ENCODE measurements at regions not wholly inside any gene's neighbourhood (a gene's known extent, or its start where the extent isn't known, plus 50 kb on each side); places are given as distances from the start of the nearest gene placed in this dataset.

GRCh38 chr6:48184648-48185047 lies 73.7 kb upstream of the PTCHD4 start:
- TF ChIP-seq RFX5 (IDR thresholded peaks at IDR 0.05; ENCODE audit: low read depth, low read length): no peak
- no peak for TF ChIP-seq FOXK2 (IDR thresholded peaks at IDR 0.05)
- no peak for TF ChIP-seq CTCF (IDR thresholded peaks at IDR 0.05 in 2 of 3, conservative IDR thresholded peaks at IDR 0.05 in 1 of 3; ENCODE audit: control insufficient read depth in 2 of 3, extremely low read depth in 1 of 3, insufficient read depth in 1 of 3, low read depth in 3 of 3, low read length in 3 of 3)
- TF ChIP-seq EP300 (IDR thresholded peaks at IDR 0.05; ENCODE audit: borderline replicate concordance in 1 of 2, control insufficient read depth in 1 of 2, low read depth in 2 of 2, low read length in 2 of 2): no peak
- TF ChIP-seq ZSCAN29 (IDR thresholded peaks at IDR 0.05): no peak
- no peak for TF ChIP-seq EGR1 (IDR thresholded peaks at IDR 0.05; ENCODE audit: borderline replicate concordance in 1 of 2, low read depth in 2 of 2, low read length in 2 of 2)
- no peak for TF ChIP-seq EZH2 (IDR thresholded peaks at IDR 0.05; ENCODE audit: borderline replicate concordance, control insufficient read depth, low read depth, low read length)
- no peak for TF ChIP-seq SPI1 (IDR thresholded peaks at IDR 0.05; ENCODE audit: borderline replicate concordance, insufficient read depth, low read depth, low read length)
- no peak for TF ChIP-seq MTA3 (IDR thresholded peaks at IDR 0.05; ENCODE audit: borderline replicate concordance, low read length)
- TF ChIP-seq SP1 (IDR thresholded peaks at IDR 0.05; ENCODE audit: low read depth, low read length): no peak
- TF ChIP-seq CEBPB (IDR thresholded peaks at IDR 0.05; ENCODE audit: borderline replicate concordance in 1 of 2, low read depth in 2 of 2, low read length in 2 of 2): no peak
- no peak for TF ChIP-seq REST (IDR thresholded peaks at IDR 0.05; ENCODE audit: low read depth, low read length)
- no peak for TF ChIP-seq GATAD2B (conservative IDR thresholded peaks at IDR 0.05; ENCODE audit: low read depth)

Measured in GM12878 (cell line).